Neural progenitor cell (in vitro differentiated cells): ENCODE measurements at regions not wholly inside any gene's neighbourhood (a gene's known extent, or its start where the extent isn't known, plus 50 kb on each side); places are given as distances from the start of the nearest gene placed in this dataset.

Experiments
- CTCF ChIP-seq: fragments of 200-600 bp; sonication (generic); IDR thresholded peaks from 2 replicates; pipeline ENCODE4 v1.5.1; 2017; ENCODE audit warnings: antibody characterized with exemption, mild to moderate bottlenecking
- EZH2 ChIP-seq: fragments of 200-600 bp; sonication (generic); IDR thresholded peaks from 2 replicates; pipeline ENCODE4 v1.6.1; 2017; ENCODE audit warnings: antibody characterized with exemption, mild to moderate bottlenecking, moderate library complexity
- EZH2phosphoT487 ChIP-seq: fragments of 200-600 bp; sonication (generic); IDR thresholded peaks from 2 replicates; pipeline ENCODE4 v1.6.1; 2017; ENCODE audit warnings: antibody characterized with exemption

GRCh38 chr4:28278676-28279075 lies 1418.0 kb downstream of the STIM2 start:
- TF ChIP-seq CTCF, result no peak
- no peak for TF ChIP-seq EZH2phosphoT487
- no peak for TF ChIP-seq EZH2
